MM.1S (cell line): ENCODE measurements at regions not wholly inside any gene's neighbourhood (a gene's known extent, or its start where the extent isn't known, plus 50 kb on each side); places are given as distances from the start of the nearest gene placed in this dataset.

Experiments
- EZH2 ChIP-seq: fragments of 300-600 bp; sonication (generic); optimal IDR thresholded peaks from 2 replicates; pipeline ENCODE3; 2017; ENCODE audit warnings: low read depth, mild to moderate bottlenecking, antibody characterized with exemption, low read length, mixed read lengths
- TF ChIP-seq, protein P1 (sequence below): fragments of 300-600 bp; sonication (generic); IDR thresholded peaks from 2 replicates; pipeline ENCODE4 v1.5.1; 2016; ENCODE audit warnings: antibody characterized with exemption, low read length, mixed read lengths

DNA sequence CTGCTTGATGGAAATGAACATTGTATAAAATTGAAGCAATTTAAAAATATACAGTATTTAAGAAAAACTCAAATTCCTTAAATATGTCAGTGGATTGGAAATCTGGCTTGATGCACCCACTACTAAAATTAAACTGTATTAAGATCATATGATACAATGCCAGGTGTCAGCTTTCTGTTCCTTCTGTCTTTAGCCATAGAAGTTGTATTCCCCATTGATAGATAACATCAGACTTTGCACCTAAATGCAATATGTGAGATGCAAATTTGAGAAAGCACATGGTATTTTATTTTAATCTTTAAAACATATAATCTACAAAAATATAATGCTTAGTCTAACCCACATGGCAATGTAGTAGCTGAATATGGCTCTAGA is 697.4 kb upstream of the WWC1 start:
- TF ChIP-seq, protein P1, sequence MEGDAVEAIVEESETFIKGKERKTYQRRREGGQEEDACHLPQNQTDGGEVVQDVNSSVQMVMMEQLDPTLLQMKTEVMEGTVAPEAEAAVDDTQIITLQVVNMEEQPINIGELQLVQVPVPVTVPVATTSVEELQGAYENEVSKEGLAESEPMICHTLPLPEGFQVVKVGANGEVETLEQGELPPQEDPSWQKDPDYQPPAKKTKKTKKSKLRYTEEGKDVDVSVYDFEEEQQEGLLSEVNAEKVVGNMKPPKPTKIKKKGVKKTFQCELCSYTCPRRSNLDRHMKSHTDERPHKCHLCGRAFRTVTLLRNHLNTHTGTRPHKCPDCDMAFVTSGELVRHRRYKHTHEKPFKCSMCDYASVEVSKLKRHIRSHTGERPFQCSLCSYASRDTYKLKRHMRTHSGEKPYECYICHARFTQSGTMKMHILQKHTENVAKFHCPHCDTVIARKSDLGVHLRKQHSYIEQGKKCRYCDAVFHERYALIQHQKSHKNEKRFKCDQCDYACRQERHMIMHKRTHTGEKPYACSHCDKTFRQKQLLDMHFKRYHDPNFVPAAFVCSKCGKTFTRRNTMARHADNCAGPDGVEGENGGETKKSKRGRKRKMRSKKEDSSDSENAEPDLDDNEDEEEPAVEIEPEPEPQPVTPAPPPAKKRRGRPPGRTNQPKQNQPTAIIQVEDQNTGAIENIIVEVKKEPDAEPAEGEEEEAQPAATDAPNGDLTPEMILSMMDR: no peak
- TF ChIP-seq EZH2: no peak
